GM18519 (cell line): ENCODE measurements at regions not wholly inside any gene's neighbourhood (a gene's known extent, or its start where the extent isn't known, plus 50 kb on each side); places are given as distances from the start of the nearest gene placed in this dataset.

Experiments
- ATAC-seq: cut with Tn5 transposase; IDR thresholded peaks from one replicate; pipeline ENCODE4 v1.9.1; 2021; ENCODE audit warnings: mild to moderate bottlenecking, moderate library complexity; ENCODE audit not compliant: unreplicated experiment, low FRiP score

DNA sequence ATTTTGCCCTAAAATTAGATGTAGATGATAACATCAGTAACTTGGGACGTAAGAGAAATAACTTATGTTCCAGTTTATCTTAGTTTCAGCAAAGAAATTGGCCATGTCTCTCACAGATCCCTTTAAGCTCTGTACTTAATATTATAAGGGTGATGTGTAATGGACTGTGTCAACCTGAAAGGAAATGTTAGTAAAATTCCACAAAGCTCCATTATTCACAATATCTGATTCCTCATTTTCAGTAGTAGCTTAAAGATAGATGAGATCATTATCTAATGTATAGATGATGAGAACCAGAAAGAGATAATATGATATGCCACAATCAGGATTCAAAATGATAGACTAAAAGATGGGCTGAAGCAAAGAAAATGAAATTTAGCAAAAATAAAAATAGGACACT lies 316.8 kb upstream of the CHRM2 start:
- no peak for ATAC-seq

DNA sequence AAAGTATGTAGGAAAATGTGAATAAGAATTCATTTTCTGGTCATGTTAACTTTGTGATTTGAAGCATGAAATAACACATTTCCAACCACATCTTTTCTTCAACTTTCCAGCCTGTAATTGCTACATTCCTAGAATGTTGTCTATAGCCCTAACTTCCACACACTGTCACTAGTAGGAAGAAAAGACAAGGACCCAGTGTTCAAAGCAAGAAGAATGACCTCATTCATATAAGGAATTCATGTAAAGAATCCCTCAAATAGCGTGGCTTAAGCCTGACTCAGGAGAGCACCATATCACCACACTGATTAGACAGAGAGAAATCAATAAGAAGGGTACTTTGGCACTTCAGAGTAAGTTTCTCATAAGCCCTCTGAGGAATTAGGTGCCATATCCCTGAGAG lies 318.7 kb upstream of the CHRM2 start:
- no peak for ATAC-seq

DNA sequence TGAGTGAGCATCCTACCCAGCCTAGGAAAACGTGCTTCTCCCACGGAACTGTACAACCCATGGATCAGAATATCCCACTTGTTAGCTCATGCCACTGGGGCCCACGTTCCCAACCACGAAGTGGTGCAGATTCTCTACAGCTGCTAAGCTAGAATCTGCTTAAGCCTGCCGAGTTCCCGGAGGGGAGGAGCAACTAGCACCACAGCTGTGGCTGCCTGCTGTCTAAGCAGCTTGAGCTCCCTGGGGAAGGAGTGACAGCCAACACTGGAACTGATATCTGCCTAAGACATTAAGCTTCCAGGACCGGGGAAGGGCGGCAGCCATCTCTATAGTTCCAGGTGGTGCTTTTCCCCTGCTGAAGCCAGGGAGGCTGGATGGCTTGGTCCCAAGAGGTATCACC lies 334.7 kb upstream of the CHRM2 start:
- no peak for ATAC-seq

DNA sequence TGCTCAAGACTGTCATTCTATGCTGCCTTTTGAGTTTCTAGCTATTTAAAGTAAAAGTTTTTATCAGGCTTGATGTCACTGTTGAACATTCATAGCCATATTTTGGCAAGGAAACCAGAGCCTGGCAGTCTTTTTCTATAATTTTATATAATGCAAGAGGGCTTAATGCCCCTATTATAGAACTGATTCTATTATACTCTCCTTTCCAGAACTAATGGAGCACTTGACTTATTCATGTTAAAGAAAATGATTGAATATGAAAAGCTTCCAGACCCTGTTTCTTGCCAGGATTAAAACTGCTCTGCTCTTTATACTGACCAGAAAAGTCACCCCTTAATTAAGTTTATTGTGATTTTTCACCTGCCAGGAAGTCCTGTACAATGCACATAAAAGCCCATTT lies 337.6 kb upstream of the CHRM2 start:
- ATAC-seq, result no peak

DNA sequence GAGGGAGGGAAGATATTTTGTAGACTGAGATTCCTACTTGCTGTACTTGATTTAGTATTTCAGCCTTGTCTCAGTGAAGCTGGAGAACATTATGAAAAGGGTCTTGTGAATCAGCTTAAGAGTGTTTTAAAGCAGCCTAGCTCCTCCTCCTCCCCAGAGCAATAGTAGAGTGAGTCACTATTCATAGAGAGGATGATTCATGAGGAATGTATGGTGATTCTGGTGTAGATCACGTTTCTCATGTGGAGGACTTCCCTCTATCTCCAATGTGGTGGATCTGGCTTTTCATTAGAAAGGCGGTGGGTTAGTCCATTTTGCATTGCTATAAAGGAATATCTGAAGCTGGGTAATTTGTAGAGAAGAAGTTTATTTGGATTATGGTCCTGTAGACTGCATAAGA lies 340.1 kb upstream of the CHRM2 start:
- no peak for ATAC-seq

DNA sequence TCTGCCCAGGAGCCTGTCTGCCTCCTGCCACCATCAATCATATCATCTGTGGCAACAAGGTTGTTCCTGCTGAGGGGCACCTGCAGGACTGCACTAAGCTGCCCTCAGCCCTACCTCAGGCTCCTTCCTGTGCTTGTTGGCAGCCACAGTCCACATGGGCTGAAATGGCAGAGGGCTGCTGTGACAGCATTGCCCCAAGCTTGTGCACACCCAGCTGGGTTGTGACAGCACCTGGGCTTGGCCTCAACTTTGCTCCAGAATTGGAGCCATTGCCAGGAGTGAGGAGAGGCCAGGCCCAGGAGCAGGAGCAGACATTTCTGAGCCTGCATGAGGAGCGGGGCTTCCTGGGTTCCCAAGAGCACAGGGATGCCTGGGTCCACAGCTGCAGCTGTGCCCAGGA lies 340.9 kb upstream of the CHRM2 start:
- ATAC-seq, result no peak

DNA sequence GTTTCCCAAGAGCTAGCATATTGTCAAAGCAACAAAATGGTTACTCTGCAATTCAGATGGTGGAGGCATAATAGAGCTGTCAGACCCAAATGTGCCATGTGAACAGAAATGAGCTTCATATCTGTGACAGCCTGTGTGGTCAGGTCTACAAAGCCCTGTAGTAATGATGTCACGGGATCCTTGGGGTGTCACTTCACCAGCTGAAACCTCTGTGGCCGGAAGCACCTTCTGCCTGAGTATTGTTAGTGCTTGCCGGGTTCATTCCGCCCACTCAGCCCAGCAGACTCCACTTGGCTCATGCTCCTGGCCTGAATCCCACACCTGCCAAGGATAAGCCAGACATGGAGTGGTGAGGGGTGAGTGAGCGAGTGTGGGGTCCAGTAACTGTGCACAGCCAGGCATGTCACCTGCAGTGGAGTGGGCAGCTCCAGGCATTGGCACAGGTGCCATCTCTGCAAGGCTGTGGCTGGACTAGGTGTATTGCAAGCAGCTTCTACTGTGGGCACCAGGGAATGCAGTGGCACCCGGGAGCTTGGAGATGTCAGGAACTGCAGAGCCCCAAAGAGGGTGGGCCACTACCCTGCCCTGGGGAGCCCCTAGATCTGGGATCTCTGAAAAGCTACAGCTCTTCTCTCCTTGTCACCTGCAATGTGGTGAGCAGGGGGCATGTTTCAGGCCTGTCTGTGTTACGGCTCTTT lies 341.9 kb upstream of the CHRM2 start:
- no peak for ATAC-seq

DNA sequence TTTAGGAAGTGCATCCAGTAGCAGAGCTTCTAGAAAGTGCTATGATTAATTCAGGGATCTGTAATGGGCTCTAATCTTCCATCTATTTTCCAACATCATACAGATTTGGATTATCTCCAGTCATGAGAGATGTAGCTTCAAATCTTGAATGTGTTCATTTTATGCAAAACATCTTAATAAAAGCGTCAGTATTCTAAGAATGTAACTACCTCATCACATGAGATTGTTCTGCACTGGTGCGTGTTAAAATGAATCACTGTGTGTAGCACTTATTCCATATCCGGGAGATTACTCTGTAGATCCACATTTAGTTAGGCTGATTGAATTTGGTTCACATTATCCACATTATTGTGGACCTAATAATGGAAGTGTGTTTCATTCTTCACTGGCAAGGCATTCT lies 344.9 kb upstream of the CHRM2 start:
- ATAC-seq, result no peak

DNA sequence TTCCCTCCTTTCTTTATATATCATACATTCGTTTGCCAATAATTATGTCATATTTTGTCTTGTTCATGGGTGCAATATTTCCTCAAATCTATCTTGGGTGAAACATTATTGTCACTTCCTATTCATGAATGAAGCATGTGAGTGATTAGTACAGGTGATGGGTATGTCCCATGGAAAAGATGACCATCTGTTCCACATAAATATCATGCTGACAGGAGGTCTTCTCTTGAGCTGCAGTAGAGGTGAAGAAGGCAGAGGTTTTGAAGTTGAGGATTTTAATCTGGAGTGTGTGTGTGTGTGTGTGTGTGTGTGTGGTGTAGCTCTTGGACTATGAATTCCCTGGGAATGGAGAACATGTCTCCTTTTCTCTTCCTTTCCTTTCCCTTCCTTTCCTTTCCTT lies 350.5 kb upstream of the CHRM2 start:
- no peak for ATAC-seq

DNA sequence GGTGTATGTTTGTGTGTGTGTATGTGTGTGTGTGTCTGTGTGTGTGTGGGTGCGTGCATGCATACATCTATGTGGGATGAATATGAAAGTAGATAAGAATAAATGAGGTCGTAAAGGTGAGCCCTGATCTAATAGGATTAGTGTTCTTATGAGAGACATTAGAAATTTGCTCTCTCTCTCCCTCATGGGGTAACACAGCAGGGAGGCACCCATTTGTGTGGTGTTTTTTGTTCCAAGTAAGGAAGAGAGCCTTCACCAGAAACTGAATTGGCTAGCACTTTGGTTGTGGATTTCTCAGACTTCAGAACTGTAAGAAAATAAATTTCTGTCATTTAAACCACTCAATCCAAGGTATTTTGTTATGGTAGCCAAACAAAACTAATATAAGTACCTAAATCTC lies 353.7 kb upstream of the CHRM2 start:
- ATAC-seq, result no peak

DNA sequence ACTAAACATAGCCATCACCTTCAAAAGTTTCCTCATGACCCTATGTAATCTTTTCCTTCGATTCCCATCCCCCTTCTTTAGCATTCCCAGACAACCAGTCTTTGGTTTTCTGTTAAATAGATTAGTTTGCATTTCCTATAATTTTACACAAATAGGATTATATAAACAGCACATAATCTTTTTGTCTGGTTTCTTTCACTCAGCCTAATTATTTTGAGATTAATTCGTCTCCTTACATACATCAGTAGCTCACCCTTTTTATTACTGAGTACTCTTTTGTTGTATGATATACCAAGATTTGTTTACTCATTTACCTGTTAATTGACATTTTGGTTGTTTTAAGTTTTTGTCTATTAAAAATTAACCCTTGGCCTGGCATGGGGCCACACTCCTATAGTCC lies 354.7 kb upstream of the CHRM2 start:
- no peak for ATAC-seq

DNA sequence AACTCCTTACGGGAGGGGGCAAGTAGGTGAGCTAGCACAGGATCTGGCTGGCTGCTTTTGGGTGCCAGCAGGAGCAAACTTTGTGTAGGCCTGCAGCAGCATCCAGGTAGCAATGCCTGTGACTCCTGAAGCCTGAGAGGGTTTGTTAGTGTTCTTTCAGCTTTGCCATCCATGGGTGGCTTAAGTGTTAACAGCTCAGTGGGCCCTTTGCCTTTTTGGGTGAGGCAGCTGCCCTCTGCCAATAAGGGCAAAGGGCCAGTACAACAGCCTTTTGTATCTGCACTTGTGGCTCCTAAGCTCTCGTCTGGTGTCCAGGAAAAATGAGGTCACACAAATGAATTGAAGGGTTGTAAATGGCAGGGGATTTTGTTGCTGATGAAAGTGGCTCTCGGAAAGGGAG lies 359.0 kb upstream of the CHRM2 start:
- no peak for ATAC-seq

DNA sequence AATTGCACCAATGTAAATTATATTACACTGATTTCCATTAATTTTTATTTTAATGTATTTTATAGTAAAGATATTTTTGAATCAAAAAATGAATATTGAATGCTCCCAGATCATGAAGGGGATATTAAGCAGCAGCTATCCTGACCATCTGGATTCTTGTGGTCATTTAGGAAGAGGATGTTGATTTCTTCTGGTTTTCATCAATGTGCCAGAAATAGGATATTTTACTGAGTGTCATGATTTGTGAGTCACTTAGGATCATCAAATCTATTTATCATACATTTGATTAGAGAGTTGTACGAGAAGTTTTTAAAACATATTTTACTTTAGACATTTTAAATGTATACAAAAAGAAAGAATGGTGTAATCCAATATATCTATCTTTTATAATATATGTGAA lies 366.3 kb upstream of the CHRM2 start:
- no peak for ATAC-seq

DNA sequence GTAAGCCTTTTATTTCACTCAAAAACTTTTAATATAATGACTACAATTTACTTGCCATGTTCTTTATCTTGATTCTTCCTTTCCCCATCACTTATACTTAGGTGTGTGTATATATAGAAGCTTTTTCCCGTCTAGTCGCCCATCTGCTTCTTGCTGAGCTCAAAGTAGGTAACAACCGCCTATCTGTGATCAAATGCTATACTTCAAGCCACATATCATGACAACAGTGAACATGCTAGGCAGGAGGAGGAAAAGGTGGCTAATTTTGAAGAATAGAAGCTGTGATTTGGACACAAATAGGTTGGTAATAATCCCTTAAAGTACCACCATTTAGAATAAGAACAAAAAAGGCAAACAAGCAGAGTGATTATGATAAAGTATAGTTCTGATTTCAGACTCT lies 367.3 kb upstream of the CHRM2 start:
- ATAC-seq, result no peak

DNA sequence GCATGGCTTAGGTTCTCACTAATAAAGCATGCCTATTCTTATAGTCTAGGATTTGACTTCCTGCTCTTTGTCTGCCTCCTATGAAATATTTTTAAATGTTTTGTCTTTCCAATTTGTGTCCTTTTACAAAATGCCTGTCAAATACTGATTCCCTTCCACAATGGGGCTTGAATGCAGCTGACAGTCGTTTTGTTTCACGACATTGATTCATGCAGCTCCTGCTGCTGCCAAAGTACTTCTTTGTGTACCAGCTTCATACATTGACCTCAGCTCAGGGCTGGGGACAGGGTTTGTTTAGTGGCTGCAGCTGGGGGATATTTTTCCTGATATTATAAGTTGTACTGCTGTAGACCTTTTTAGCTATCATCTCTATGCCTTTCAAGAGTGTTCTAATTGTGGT lies 371.9 kb upstream of the CHRM2 start:
- ATAC-seq, result no peak

DNA sequence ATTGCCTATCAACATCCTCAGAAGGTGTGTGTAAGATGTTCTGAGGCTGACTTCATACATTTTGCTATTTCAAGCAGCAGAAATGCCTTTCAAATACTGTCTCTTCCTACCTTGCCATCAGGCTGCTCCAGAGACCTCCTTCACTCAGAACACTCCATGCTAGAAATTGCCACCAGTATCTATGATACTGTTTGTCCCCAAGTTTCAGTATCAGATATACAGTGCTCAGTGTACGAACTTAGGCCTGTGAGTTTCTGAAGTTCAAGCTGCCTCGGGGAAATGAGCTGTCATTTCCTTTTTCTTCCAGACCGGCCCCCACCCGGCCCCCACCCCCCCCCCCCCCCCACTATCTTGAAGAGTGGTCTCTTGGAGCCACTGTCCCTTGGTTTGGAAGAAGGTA lies 373.4 kb upstream of the CHRM2 start:
- no peak for ATAC-seq

DNA sequence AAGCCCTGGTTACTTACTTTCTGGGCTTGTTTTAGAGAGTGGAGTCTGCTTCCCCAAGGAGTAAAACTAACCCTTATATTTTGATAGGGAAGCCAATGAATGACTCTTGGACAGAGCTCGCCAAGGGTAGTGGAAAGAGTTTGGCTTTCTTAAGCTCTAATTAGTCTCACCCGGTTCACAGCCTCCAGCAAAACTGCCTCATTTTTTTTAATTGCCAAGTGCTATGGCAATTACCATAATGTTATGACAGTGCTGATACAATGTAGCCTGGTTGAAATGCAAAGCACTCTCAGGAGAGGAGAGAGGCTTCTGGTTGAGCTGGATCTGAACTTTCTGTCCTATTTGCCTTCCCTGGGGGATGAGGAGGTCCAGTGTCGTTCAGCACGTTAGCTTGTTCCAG lies 376.1 kb upstream of the CHRM2 start:
- no peak for ATAC-seq

DNA sequence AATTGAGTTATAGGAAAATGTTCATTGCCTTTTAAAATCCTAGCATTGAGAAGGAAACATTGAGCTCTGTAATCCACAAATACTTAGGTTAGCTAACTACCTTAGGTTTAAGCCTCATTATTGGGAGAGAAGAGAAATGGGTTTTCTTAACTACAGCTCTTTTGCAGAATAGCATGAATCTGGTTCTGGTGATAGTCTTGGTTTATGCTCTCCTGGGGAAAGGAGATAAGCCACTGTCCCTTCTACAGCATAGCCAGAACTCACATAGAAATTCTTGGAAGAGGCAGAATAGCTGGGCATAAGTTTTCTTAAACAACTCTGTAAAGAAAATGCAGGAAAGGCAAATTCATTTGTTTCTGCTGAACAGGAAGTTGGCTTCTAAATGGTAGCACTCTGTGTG lies 378.6 kb upstream of the CHRM2 start:
- no peak for ATAC-seq

DNA sequence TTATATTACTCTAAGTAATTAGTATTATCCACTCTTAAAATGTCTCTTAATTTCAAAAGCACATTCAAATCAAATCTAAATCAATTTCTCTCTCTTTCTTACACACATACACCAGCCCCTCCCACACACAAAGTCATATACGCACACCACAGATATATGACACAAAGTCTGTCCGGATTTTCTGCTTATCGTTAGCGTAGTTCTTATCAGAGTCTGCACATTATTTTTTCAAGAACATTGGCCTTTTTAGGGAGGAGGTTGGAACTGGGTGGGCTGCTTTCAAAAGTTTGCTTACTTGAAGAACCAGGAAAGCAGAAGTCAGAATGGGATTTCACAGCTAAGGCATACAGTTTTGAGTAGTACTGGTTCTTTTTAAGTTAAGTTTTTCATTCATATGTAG lies 387.6 kb upstream of the CHRM2 start:
- ATAC-seq, result no peak

DNA sequence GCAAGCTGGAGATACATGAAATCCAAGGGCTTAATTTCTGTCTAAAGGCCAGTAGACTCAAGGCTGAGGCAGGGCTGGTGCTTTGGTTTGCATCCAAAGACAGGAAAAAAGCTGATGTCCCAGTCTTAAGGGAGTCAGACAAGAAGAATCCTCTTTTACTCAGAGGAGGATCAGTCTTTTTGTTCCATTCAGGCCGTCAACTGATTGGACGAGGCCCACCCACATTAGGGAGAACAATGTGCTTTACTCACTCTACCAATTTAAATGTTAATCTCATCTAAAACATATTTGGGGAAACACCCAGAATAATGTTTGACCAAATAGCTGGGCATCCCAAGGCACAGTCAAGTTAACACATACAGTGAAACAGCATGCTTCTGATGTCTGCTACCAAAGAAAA lies 388.5 kb upstream of the CHRM2 start:
- ATAC-seq, result no peak

DNA sequence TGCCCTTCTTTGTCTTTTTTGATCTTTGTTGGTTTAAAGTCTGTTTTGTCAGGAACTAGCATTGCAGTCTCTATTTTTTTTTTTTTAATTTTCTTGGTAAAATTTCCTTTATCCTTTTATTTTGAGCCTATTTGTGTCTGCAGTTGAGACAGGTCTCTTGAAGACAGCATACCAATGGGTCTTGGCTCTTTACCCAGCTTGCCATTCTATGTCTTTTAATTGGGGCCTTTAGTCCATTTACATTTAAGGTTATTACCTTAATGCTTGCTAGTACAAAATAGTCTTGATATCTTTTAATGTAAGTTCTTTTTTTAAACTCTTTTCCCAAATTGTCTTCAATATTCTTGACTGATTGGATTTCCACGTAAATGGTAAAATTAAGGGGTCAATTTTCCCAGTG lies 398.3 kb upstream of the CHRM2 start:
- no peak for ATAC-seq

DNA sequence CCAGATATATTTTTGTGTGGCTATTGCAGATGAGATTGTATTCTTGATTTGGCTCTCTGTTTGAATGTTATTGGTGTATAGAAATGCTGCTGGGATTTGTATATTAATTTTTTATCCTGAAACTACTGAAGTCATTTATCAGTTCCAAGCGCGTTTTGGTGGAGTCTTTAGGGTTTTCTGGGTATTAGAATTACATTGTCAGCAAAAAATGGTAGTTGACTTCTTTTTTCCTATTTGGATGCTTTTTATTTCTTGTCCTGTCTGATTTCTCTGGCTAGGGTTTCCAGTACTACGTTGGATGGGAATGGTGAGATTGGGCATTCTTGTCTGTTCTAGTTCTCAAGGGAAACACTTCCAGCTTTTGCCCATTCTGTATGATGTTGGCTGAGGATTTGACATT lies 415.5 kb upstream of the CHRM2 start:
- ATAC-seq, result no peak

DNA sequence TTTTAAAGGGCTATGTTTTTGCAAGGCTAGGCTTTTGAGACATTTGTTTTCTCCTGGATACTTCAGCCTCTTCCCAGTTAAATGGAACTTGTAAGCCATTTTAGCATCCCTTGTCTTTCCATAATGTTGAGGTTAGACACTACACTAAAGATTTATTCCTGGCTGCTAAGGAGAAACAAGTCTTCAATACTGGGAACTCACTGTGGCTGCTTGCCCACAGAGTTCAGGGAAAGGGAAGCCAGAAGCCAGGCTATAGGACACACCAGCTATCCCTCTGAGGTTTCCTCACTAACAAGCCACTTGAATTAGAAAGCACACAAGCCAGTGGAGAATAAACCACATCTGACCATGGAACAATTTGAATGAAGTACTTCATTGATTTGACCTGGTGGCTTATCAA lies 421.7 kb upstream of the CHRM2 start:
- ATAC-seq, result no peak
